ENCODE measurements at regions not wholly inside any gene's neighbourhood (a gene's known extent, or its start where the extent isn't known, plus 50 kb on each side); places are given as distances from the start of the nearest gene placed in this dataset.

DNA sequence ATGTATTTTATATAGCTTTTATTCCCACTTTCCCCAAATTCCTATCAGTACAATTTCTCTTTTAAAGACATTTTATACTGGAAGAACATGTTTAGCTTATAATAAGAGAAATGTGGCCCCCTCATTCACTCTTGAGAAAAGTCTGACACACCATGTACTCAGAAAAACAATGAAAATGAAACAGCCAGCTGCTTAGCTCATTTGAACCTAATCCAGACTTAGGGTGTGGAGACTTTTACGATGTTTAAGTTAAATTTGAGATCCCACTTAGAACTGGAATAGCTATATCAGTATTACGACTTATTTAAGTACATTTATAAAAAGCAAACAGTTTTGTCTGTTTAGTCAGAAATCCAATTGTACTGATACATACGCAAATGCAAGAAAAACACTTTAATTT, 252.3 kb upstream of the ARRDC4 start:
- no peaks in the 10 kb centered on the region for H3K36me3 ChIP-seq (replicated peaks; ENCODE audit: low read depth, low read length)
- TF ChIP-seq, protein P1, sequence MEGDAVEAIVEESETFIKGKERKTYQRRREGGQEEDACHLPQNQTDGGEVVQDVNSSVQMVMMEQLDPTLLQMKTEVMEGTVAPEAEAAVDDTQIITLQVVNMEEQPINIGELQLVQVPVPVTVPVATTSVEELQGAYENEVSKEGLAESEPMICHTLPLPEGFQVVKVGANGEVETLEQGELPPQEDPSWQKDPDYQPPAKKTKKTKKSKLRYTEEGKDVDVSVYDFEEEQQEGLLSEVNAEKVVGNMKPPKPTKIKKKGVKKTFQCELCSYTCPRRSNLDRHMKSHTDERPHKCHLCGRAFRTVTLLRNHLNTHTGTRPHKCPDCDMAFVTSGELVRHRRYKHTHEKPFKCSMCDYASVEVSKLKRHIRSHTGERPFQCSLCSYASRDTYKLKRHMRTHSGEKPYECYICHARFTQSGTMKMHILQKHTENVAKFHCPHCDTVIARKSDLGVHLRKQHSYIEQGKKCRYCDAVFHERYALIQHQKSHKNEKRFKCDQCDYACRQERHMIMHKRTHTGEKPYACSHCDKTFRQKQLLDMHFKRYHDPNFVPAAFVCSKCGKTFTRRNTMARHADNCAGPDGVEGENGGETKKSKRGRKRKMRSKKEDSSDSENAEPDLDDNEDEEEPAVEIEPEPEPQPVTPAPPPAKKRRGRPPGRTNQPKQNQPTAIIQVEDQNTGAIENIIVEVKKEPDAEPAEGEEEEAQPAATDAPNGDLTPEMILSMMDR (IDR thresholded peaks at IDR 0.05; ENCODE audit: low read depth, low read length): no peak
- TF ChIP-seq EZH2phosphoT487 (IDR thresholded peaks at IDR 0.05; ENCODE audit: low read depth): no peak
- no peaks in the 10 kb centered on the region for H3K4me1 ChIP-seq (ENCODE audit: low read length)
- H3K9me3 ChIP-seq (ENCODE audit: insufficient read depth, low read length): no peaks in the 10 kb centered on the region
- no peak overlapping the region for H3K4me2 ChIP-seq (ENCODE audit: low read length)
- H3K27me3 ChIP-seq (ENCODE audit: low read depth, low read length): no peaks in the 10 kb centered on the region
- no peak overlapping the region for H2AFZ ChIP-seq (ENCODE audit: low read depth, low read length)
- H3K79me2 ChIP-seq (ENCODE audit: low read length): no peaks in the 10 kb centered on the region
- H3K9ac ChIP-seq (ENCODE audit: low read length): no peak overlapping the region
- H3K27ac ChIP-seq (ENCODE audit: low read length): no peak overlapping the region
- H3K4me3 ChIP-seq (ENCODE audit: low read length): no peak overlapping the region
- H4K20me1 ChIP-seq (ENCODE audit: insufficient read depth, low read length): no peaks in the 10 kb centered on the region

DNA sequence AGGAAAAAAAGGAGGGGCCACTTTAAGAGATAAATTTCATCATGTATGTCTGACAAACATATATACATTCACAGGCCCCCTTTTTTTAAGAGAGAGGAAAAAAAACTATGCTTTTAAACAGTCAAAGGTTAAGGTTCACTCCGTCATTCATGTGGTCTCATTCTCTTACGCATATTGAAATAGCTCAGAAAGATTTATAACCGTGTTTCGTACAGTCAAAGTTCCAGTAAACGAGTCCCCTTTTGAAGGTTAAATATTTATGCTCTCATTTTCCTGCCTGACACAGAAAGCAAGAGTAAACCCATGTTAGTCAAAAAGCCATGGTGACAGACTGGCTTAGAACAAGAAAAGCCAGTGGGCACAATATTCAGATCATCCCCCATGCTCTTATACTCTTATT, 248.0 kb upstream of the ARRDC4 start:
- H3K4me1 ChIP-seq (ENCODE audit: low read length): no peaks in the 10 kb centered on the region
- H3K27me3 ChIP-seq (ENCODE audit: low read depth, low read length): no peaks in the 10 kb centered on the region
- no peak overlapping the region for H3K4me3 ChIP-seq (ENCODE audit: low read length)
- no peak overlapping the region for H3K4me2 ChIP-seq (ENCODE audit: low read length)
- H4K20me1 ChIP-seq (ENCODE audit: insufficient read depth, low read length): no peaks in the 10 kb centered on the region
- no peak overlapping the region for H2AFZ ChIP-seq (ENCODE audit: low read depth, low read length)
- no peak overlapping the region for H3K27ac ChIP-seq (ENCODE audit: low read length)
- H3K36me3 ChIP-seq (replicated peaks; ENCODE audit: low read depth, low read length): no peaks in the 10 kb centered on the region
- H3K9ac ChIP-seq (ENCODE audit: low read length): no peak overlapping the region
- TF ChIP-seq EZH2phosphoT487 (IDR thresholded peaks at IDR 0.05; ENCODE audit: low read depth): no peak
- TF ChIP-seq, protein P1 (IDR thresholded peaks at IDR 0.05; ENCODE audit: low read depth, low read length): no peak
- no peaks in the 10 kb centered on the region for H3K9me3 ChIP-seq (ENCODE audit: insufficient read depth, low read length)
- no peaks in the 10 kb centered on the region for H3K79me2 ChIP-seq (ENCODE audit: low read length)

DNA sequence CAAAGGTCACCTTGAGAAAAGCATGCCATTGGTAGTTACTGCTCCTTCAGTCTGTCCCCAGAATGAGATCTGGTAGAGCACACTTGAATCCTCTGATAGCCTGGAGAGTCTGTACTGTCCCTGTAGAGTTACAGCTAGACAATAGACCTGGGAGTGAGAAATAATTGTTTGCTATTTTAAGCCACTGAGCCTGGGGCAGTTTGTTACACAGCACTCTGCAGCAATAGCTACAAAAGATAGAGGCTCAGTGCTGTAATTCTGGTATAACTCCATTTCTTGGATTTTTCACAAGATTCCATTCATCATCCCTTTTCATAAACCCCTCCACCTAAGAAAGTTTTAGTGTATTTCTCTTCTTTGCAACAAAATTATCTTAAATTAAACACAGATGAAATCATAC, 242.7 kb upstream of the ARRDC4 start:
- Histone ChIP-seq H3K9ac (ENCODE audit: low read length) (no peak overlapping the region), H3K4me2 (ENCODE audit: low read length) (no peak overlapping the region), H4K20me1 (ENCODE audit: insufficient read depth, low read length) (no peaks in the 10 kb centered on the region), H3K79me2 (ENCODE audit: low read length) (no peaks in the 10 kb centered on the region), H3K36me3 (replicated peaks; ENCODE audit: low read depth, low read length) (no peaks in the 10 kb centered on the region), H3K4me3 (ENCODE audit: low read length) (no peak overlapping the region), H2AFZ (ENCODE audit: low read depth, low read length) (no peak overlapping the region), H3K27ac (ENCODE audit: low read length) (no peak overlapping the region), H3K27me3 (ENCODE audit: low read depth, low read length) (no peaks in the 10 kb centered on the region), H3K4me1 (ENCODE audit: low read length) (no peaks in the 10 kb centered on the region), H3K9me3 (ENCODE audit: insufficient read depth, low read length) (no peaks in the 10 kb centered on the region)
- TF ChIP-seq, protein P1 (IDR thresholded peaks at IDR 0.05; ENCODE audit: low read depth, low read length): no peak
- TF ChIP-seq EZH2phosphoT487 (IDR thresholded peaks at IDR 0.05; ENCODE audit: low read depth): no peak

DNA sequence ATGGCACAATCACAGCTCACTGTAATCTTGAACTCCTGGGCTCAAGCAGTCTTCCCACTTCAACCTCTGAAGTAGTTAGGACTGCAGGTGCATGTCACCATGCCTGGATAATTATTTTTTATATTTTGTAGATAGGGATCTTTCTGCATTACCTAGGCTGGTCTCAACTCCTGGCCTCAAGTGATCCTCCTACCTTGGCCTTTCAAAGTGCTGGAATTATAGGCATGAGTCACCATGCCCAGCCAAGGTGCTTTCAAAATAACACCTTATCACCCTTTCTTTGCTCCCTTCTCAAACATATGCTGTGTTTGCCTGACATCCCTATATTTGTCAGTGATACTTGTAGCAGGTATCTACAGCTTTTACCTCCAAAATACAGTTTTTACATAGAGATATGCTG, 242.0 kb upstream of the ARRDC4 start:
- Histone ChIP-seq H4K20me1 (ENCODE audit: insufficient read depth, low read length) (no peaks in the 10 kb centered on the region), H2AFZ (ENCODE audit: low read depth, low read length) (no peak overlapping the region), H3K79me2 (ENCODE audit: low read length) (no peaks in the 10 kb centered on the region), H3K4me1 (ENCODE audit: low read length) (no peaks in the 10 kb centered on the region), H3K9me3 (ENCODE audit: insufficient read depth, low read length) (no peaks in the 10 kb centered on the region), H3K27ac (ENCODE audit: low read length) (no peak overlapping the region), H3K4me3 (ENCODE audit: low read length) (no peak overlapping the region), H3K36me3 (replicated peaks; ENCODE audit: low read depth, low read length) (no peaks in the 10 kb centered on the region), H3K9ac (ENCODE audit: low read length) (no peak overlapping the region), H3K4me2 (ENCODE audit: low read length) (no peak overlapping the region), H3K27me3 (ENCODE audit: low read depth, low read length) (no peaks in the 10 kb centered on the region)
- TF ChIP-seq, protein P1 (IDR thresholded peaks at IDR 0.05; ENCODE audit: low read depth, low read length): no peak
- no peak for TF ChIP-seq EZH2phosphoT487 (IDR thresholded peaks at IDR 0.05; ENCODE audit: low read depth)

Measured in OCI-LY3 (cell line).